GM23338 (cell line): ENCODE measurements at regions not wholly inside any gene's neighbourhood (a gene's known extent, or its start where the extent isn't known, plus 50 kb on each side); places are given as distances from the start of the nearest gene placed in this dataset.

Source experiments
- ATAC-seq: fragments of 200-7000 bp; cut with Tn5 transposase; 3 replicates; pipeline ENCODE4 v1.9.1; 2020
- DNase-seq: peaks from one replicate; pipeline ENCODE4 v3.0.0-alpha.2; 2015; ENCODE audit warnings: low spot score
- H2AFZ ChIP-seq: fragments of 200-600 bp; sonication (generic); 2 replicates; pipeline ENCODE4 v1.8.0; 2016; ENCODE audit warnings: antibody characterized with exemption, mild to moderate bottlenecking, moderate library complexity
- H3F3A ChIP-seq: fragments of 200-600 bp; sonication (generic); replicated peaks from 2 replicates; pipeline ENCODE4 v1.8.0; 2017; ENCODE audit warnings: antibody characterized with exemption, mixed run types, low read depth
- H3K27ac ChIP-seq: fragments of 200-600 bp; sonication (generic); 2 replicates; pipeline ENCODE4 v1.6.1; 2016; ENCODE audit warnings: low read depth
- H3K27me3 ChIP-seq: fragments of 200-600 bp; sonication (generic); 2 replicates; pipeline ENCODE4 v1.8.0; 2016; ENCODE audit warnings: mild to moderate bottlenecking, mixed run types, moderate library complexity; ENCODE audit not compliant: insufficient read depth
- H3K36me3 ChIP-seq: fragments of 200-600 bp; sonication (generic); 2 replicates; pipeline ENCODE4 v1.8.0; 2016; ENCODE audit warnings: mild to moderate bottlenecking; ENCODE audit not compliant: insufficient read depth
- H3K4me1 ChIP-seq: fragments of 200-600 bp; sonication (generic); 2 replicates; pipeline ENCODE4 v1.8.0; 2016; ENCODE audit warnings: mild to moderate bottlenecking, moderate library complexity; ENCODE audit not compliant: insufficient read depth
- H3K4me2 ChIP-seq: fragments of 200-600 bp; sonication (generic); 2 replicates; pipeline ENCODE4 v1.7.1; 2017; ENCODE audit warnings: mixed run types
- H3K4me3 ChIP-seq: fragments of 200-600 bp; sonication (generic); 2 replicates; pipeline ENCODE4 v1.6.1; 2016; ENCODE audit warnings: mixed run types
- H3K79me2 ChIP-seq: fragments of 200-600 bp; sonication (generic); replicated peaks from 2 replicates; pipeline ENCODE4 v1.8.0; 2017; ENCODE audit warnings: mild to moderate bottlenecking; ENCODE audit not compliant: insufficient read depth
- H3K9me2 ChIP-seq: fragments of 200-600 bp; sonication (generic); 2 replicates; pipeline ENCODE4 v1.8.0; 2017; ENCODE audit not compliant: insufficient read depth
- H4K20me1 ChIP-seq: fragments of 200-600 bp; sonication (generic); replicated peaks from 2 replicates; pipeline ENCODE4 v1.8.0; 2017; ENCODE audit warnings: mild to moderate bottlenecking; ENCODE audit not compliant: insufficient read depth
- H3K27ac Mint-ChIP-seq: 2 replicates; pipeline ENCODE4 v1.8.0; 2020; ENCODE audit warnings: inconsistent platforms, mild to moderate bottlenecking, moderate library complexity, mixed read lengths
- H3K27me3 Mint-ChIP-seq: 3 replicates; pipeline ENCODE4 v1.8.0; 2022; ENCODE audit warnings: low read depth, mild to moderate bottlenecking, moderate library complexity, mixed read lengths, inconsistent platforms; ENCODE audit not compliant: insufficient read depth, poor library complexity
- H3K36me3 Mint-ChIP-seq: 3 replicates; pipeline ENCODE4 v1.8.0; 2021; ENCODE audit warnings: low read depth, mild to moderate bottlenecking, inconsistent platforms, moderate library complexity, mixed read lengths
- H3K4me1 Mint-ChIP-seq: 3 replicates; pipeline ENCODE4 v1.8.0; 2020; ENCODE audit warnings: mild to moderate bottlenecking, inconsistent platforms, mixed read lengths
- H3K4me3 Mint-ChIP-seq: 3 replicates; pipeline ENCODE4 v1.8.0; 2021; ENCODE audit warnings: moderate library complexity, mild to moderate bottlenecking, inconsistent platforms, mixed read lengths
- H3K9me3 Mint-ChIP-seq: 3 replicates; pipeline ENCODE4 v1.8.0; 2020; ENCODE audit warnings: moderate library complexity, mild to moderate bottlenecking, inconsistent platforms, mixed read lengths
- CTCF ChIP-seq, 2 experiments: fragments of 200-600 bp in 1 of 2; sonication (generic) in 1 of 2; conservative IDR thresholded peaks; 2 replicates each; pipeline versions ENCODE4 v1.5.1 to v1.6.1; 2016 to 2017; ENCODE audit warnings: antibody characterized with exemption in 2 of 2, low read depth in 2 of 2, mild to moderate bottlenecking in 2 of 2, moderate library complexity in 1 of 2
- ETS1 ChIP-seq: IDR thresholded peaks from 2 replicates; pipeline ENCODE4 v1.6.1; 2016; ENCODE audit warnings: antibody characterized with exemption
- EZH2 ChIP-seq: fragments of 200-600 bp; sonication (generic); IDR thresholded peaks from one replicate; pipeline ENCODE4 v1.8.0; 2017; ENCODE audit warnings: antibody characterized with exemption, mild to moderate bottlenecking, low read depth; ENCODE audit not compliant: unreplicated experiment
- JUNB ChIP-seq: IDR thresholded peaks from one replicate; pipeline ENCODE4 v1.6.1; 2016; ENCODE audit warnings: antibody characterized with exemption; ENCODE audit not compliant: unreplicated experiment
- NANOG ChIP-seq: IDR thresholded peaks from 2 replicates; pipeline ENCODE4 v1.6.1; 2016; ENCODE audit warnings: antibody characterized with exemption, borderline replicate concordance
- POLR2AphosphoS5 ChIP-seq: IDR thresholded peaks from 2 replicates; pipeline ENCODE4 v1.6.1; 2016; ENCODE audit warnings: antibody characterized with exemption, low read depth
- REST ChIP-seq: IDR thresholded peaks from one replicate; pipeline ENCODE4 v1.6.1; 2018; ENCODE audit warnings: antibody characterized with exemption; ENCODE audit not compliant: unreplicated experiment
- STAT1 ChIP-seq: IDR thresholded peaks from one replicate; pipeline ENCODE4 v1.6.1; 2016; ENCODE audit warnings: antibody characterized with exemption; ENCODE audit not compliant: unreplicated experiment
- ZNF114 ChIP-seq: fragments of 250-450 bp; sonication (Bioruptor Pico); IDR thresholded peaks from 2 replicates; pipeline ENCODE4 v1.5.0; 2020; ENCODE audit warnings: mild to moderate bottlenecking, moderate library complexity
- ZNF331 ChIP-seq: fragments of 250-450 bp; sonication (Bioruptor Pico); IDR thresholded peaks from 2 replicates; pipeline ENCODE4 v1.5.0; 2020; ENCODE audit warnings: low read depth, mild to moderate bottlenecking, moderate library complexity

GRCh38 chr15:96551722-96552121, 221.2 kb downstream of the NR2F2 start:
- Histone ChIP-seq H3K4me2 (no peak overlapping the region), H2AFZ (no peak overlapping the region), H3K4me3 (no peak overlapping the region), H3K27ac (no peak overlapping the region), H3F3A (no peaks in the 10 kb centered on the region), H3K4me1 (no peaks in the 10 kb centered on the region), H3K36me3 (no peaks in the 10 kb centered on the region), H4K20me1 (no peaks in the 10 kb centered on the region), H3K9me2 (no peaks in the 10 kb centered on the region), H3K79me2 (no peaks in the 10 kb centered on the region), H3K27me3 (no peaks in the 10 kb centered on the region)
- H3K4me1 Mint-ChIP-seq: no peaks in the 10 kb centered on the region
- no peaks in the 10 kb centered on the region for H3K36me3 Mint-ChIP-seq
- no peaks in the 10 kb centered on the region for H3K9me3 Mint-ChIP-seq
- H3K27me3 Mint-ChIP-seq: no peaks in the 10 kb centered on the region
- no peak overlapping the region for H3K4me3 Mint-ChIP-seq
- H3K27ac Mint-ChIP-seq: no peak overlapping the region
- no peak for ATAC-seq
- TF ChIP-seq ETS1 (no peak), NANOG (no peak), CTCF (conservative IDR thresholded peaks at IDR 0.05; ENCODE audit: low read depth in 2 of 2) (no peak), ZNF331 (CRISPR knock-in tag) (no peak), STAT1 (no peak), REST (no peak), JUNB (no peak)
- no peak for DNase-seq

- H3K79me2 ChIP-seq: no peaks in the 10 kb centered on the region
- no peaks in the 10 kb centered on the region for H3K4me1 ChIP-seq
- Mint-ChIP-seq H3K27me3 (no peaks in the 10 kb centered on the region), H3K4me1 (no peaks in the 10 kb centered on the region), H3K4me3 (no peak overlapping the region), H3K9me3 (no peaks in the 10 kb centered on the region), H3K27ac (no peak overlapping the region), H3K36me3 (no peaks in the 10 kb centered on the region)
- H4K20me1 ChIP-seq: no peaks in the 10 kb centered on the region
- H3F3A ChIP-seq: no peaks in the 10 kb centered on the region
- H3K27me3 ChIP-seq: no peaks in the 10 kb centered on the region
- no peaks in the 10 kb centered on the region for H3K36me3 ChIP-seq
- no peak overlapping the region for H3K4me2 ChIP-seq
- H3K4me3 ChIP-seq: no peak overlapping the region
- no peak overlapping the region for H2AFZ ChIP-seq
- no peak for ATAC-seq
- H3K9me2 ChIP-seq: no peaks in the 10 kb centered on the region
- no peak overlapping the region for H3K27ac ChIP-seq
- no peak for DNase-seq
- TF ChIP-seq JUNB: no peak
- no peak for TF ChIP-seq ETS1
- no peak for TF ChIP-seq ZNF114
- no peak for TF ChIP-seq EZH2
- TF ChIP-seq POLR2AphosphoS5: no peak
- no peak for TF ChIP-seq REST
Measured at GRCh38 chr15:96553006-96553405, 222.5 kb downstream of the NR2F2 start.
